ENCODE measurements at regions not wholly inside any gene's neighbourhood (a gene's known extent, or its start where the extent isn't known, plus 50 kb on each side); places are given as distances from the start of the nearest gene placed in this dataset.

DNA sequence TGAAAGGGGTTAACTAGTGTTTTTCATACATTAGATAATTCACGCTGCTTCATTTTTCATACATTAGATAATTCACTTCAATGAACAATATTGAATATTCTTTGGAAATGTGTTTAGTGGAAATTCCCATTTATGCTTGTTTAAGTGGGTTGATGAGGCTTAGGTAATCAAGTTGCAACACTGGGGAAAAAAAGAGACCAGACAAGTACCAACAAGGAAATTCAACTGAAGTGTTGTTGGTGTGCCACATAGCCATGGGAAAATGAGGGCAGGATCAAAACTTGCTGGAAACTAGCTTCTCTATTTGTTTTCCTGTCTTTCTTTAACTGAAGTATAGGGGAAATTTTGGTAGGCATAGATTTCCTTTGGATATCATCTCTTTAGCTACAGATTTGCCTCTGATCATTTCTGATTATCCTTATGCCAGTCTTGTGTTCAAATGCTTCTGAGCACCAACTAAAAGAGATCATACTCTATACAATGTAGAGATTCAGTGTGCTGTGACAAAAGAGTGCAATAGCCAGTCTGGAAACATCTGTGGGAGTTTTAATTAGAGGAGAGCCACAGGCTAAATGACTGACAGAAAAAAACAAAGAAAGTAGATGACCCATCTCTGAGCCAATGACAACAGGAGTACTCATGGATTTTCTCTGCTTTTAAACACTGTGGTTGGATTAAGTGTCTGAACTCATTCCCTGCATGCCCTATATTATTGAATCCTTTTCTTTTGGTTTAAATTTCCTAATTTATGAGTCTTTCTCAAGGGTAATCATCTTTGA lies 67.6 kb upstream of the CTSC start:
- no peak for DNase-seq

DNA sequence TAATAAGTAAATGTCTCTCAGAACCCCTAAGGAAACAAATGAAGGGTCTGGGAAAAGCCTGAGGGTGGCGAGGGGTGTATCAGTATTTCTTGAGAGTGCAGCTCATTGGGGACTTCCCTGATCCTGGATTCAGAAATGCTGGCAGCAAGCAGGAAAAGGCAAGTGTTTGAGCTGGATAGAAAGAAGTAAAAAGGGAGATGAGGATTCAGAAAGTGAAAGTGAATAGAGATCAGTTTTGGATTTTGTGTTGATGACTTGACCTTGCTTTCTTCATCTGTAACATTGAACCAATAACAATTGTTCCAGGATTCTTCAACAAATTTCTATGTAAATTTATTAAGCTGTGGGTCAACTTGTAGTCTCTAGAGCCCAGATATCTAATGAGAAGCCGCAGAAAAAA lies 66.9 kb upstream of the CTSC start:
- DNase-seq: no peak

DNA sequence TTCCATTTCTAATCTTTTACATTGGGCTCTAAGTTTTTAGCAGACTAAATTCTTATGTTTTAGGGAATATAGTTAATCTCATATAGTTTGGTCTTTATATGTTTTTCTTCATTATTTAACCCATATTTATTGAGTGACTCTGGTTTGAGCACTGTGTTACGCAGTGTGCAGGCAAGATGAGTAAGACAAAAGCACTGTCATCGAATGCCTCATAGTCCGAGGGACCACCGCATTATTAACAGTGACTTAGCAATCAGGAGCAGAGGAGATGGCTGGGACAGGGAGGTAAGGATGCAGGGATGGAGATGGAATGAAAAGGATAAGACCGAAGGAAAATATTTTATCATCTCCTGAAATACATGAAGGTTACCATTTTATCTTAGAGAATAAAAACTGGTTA lies 65.2 kb upstream of the CTSC start:
- DNase-seq: no peak

DNA sequence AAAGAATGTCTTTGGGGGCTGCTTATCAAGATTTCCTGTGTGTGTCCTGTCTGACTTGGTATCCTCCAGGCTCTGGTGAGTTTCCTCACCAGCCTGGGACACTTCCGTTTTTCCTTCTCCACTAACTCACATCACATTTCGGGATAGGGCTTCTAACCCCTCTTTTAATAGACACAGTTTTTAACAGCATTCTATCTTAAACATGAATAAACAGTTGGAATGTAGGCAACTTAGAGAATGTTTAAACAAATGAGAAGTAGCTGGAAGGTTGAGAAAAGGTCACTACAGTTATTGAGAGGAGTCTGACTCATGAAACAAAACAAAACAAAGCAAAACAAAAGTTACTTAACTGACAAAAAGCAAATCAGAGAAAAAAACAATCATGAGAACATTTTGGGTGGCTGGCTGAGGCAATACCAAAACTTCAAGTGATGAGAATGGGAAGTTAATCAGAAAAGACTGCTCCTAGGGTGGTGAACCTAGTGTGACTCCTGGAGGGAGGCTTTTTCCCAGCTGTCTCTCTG lies 64.7 kb upstream of the CTSC start:
- no peak for DNase-seq

DNA sequence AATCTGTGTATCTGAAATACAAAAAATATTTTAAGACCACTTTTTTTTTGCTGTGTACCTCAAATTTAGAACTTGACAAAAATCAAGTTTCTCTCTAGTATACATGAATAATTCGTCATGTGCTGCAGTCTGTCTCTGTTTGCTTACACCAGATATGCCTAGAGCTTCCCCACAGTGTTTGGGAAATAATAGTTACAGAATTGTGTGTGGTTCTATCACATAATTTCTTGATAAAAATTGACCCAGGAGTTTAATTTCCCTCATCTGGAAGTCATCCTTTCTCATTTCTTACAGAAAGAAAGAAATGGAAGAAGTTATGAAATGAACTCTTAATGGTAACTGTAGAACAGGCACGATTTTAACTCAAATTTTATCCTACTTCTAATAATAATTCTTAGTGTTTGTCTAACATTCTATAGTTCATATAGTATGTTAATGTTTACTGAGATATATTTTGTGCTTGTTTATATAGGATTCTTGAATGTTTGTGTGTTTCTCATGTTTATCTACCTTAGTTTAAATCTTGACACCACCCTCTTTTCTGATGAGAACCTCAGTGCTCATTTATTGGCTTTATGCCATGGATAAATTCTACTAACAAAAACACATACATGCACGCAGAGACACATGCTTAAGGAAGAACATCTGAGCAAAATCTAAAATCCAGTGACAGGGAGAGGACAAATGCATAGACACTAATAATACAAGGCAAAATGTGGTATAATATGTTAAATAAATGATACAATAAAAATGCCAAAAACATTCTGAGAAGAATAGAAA lies 61.4 kb upstream of the CTSC start:
- no peak for DNase-seq

DNA sequence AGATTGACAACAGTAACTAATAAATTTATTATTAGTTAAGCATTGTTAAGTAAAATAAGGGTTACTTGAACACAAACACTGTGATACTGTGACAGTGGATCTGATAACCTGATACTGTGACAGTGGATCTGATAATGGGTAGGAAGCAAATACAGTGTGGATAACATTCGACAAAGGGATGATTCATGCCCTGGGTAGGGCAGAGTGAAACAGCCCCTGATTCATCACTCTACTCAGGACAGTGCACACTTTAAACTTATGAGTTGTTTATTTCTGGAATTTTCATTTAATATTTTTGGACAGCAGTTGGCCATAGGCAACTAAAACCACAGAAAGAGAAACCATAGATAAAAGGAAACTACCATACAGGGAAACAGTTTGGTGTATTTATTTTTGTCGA lies 60.8 kb upstream of the CTSC start:
- no peak for DNase-seq

DNA sequence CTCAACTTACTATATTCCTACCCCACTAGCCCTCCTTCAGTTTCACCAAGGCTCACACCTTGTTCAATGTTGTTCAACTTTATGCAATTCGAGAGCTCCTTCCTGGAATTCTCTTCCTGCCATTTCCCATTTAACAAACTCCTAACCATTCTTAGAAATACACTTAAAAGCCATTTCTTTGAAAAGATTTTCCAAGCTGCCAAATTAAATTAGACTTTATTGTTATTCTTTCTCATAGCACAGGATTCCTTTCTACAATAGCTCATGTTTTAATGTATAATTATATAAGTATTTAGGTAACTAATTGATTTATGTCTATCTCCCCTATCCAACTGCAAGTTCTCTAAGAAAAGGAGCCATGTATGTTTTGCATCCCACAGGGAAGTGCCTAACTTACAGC lies 52.7 kb upstream of the CTSC start:
- no peak for DNase-seq

DNA sequence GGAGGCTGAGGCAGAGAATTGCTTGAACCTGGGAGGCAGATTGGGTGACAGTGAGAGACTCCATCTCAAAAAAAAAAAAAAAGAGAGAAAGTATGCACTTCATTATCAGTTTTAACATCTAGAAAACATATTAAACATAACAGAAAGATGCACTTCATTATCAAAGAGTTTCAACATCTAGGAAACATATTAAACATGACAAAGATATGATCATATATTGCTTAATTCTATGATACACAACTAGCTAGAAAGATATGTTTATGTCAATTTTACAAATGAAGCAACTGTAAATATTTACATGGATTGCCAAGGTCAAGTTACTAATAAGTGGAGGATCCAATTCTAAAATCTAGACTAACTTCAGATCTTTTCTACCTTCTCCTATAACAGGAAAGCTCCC lies 50.4 kb upstream of the CTSC start:
- DNase-seq: no peak

Data from amygdala (tissue), 56 donors.